C4-2B (cell line): ENCODE measurements at regions not wholly inside any gene's neighbourhood (a gene's known extent, or its start where the extent isn't known, plus 50 kb on each side); places are given as distances from the start of the nearest gene placed in this dataset.

Experiments used
- CTCF ChIP-seq: fragments of 450-650 bp; conservative IDR thresholded peaks from 2 replicates; pipeline ENCODE4 v1.5.1; 2017; ENCODE audit warnings: mild to moderate bottlenecking
- ZFX ChIP-seq: fragments of 450-650 bp; IDR thresholded peaks from 2 replicates; pipeline ENCODE4 v1.6.1; 2017

GRCh38 chr11:120021978-120022377 is 115.9 kb downstream of the TRIM29 start:
- TF ChIP-seq CTCF: no peak
- TF ChIP-seq ZFX: no peak
